Adipocyte (in vitro differentiated cells): ENCODE measurements at regions not wholly inside any gene's neighbourhood (a gene's known extent, or its start where the extent isn't known, plus 50 kb on each side); places are given as distances from the start of the nearest gene placed in this dataset.

Experiments used
- DNase-seq: peaks from one replicate; pipeline ENCODE4 v3.0.0-alpha.2; 2015; ENCODE audit warnings: low read depth
- H3K27me3 ChIP-seq: replicated peaks from 2 replicates; pipeline ENCODE4 v1.7.0; 2013; ENCODE audit warnings: mild to moderate bottlenecking, low read length, moderate library complexity; ENCODE audit not compliant: control insufficient read depth, insufficient read depth
- H3K36me3 ChIP-seq: 2 replicates; pipeline ENCODE4 v1.7.0; 2013; ENCODE audit warnings: low read length, mild to moderate bottlenecking, moderate library complexity; ENCODE audit not compliant: control insufficient read depth, insufficient read depth, severe bottlenecking
- H3K4me1 ChIP-seq: 2 replicates; pipeline ENCODE4 v1.7.0; 2013; ENCODE audit warnings: mild to moderate bottlenecking, low read length, moderate library complexity; ENCODE audit not compliant: control insufficient read depth, insufficient read depth
- H3K4me3 ChIP-seq: 2 replicates; pipeline ENCODE4 v1.7.0; 2013; ENCODE audit warnings: mild to moderate bottlenecking, low read length, moderate library complexity
- H3K9ac ChIP-seq: 2 replicates; pipeline ENCODE4 v1.7.0; 2013; ENCODE audit warnings: mild to moderate bottlenecking, low read length, moderate library complexity
- H3K9me3 ChIP-seq: 2 replicates; pipeline ENCODE4 v1.7.0; 2013; ENCODE audit warnings: mild to moderate bottlenecking, low read length, moderate library complexity; ENCODE audit not compliant: control insufficient read depth

- Histone ChIP-seq H3K36me3 (no peaks in the 10 kb centered on the region), H3K27me3 (peaks cover 68% of the 10 kb centered on the region), H3K9ac (no peak overlapping the region), H3K9me3 (peaks cover 2% of the 10 kb centered on the region), H3K4me1 (no peaks in the 10 kb centered on the region), H3K4me3 (no peak overlapping the region)
- DNase-seq: no peak
These were observed 179.4 kb upstream of the FOXF1 start for GRCh38 chr16:86330906-86331305.

- DNase-seq: no peak
- no peaks in the 10 kb centered on the region for H3K9me3 ChIP-seq
- H3K4me1 ChIP-seq: no peaks in the 10 kb centered on the region
- H3K4me3 ChIP-seq: no peak overlapping the region
- no peak overlapping the region for H3K9ac ChIP-seq
- peaks cover 54% of the 10 kb centered on the region for H3K27me3 ChIP-seq
- no peaks in the 10 kb centered on the region for H3K36me3 ChIP-seq
These were observed 176.2 kb upstream of the FOXF1 start for GRCh38 chr16:86334079-86334635.

GRCh38 chr16:86335266-86336172 lies 174.8 kb upstream of the FOXF1 start:
- Histone ChIP-seq H3K36me3 (no peaks in the 10 kb centered on the region), H3K4me1 (no peaks in the 10 kb centered on the region), H3K9me3 (no peaks in the 10 kb centered on the region), H3K9ac (no peak overlapping the region), H3K4me3 (no peak overlapping the region), H3K27me3 (peaks cover 46% of the 10 kb centered on the region)
- DNase-seq: no peak

GRCh38 chr16:86337138-86337537 lies 173.2 kb upstream of the FOXF1 start:
- no peak overlapping the region for H3K4me3 ChIP-seq
- H3K27me3 ChIP-seq: peaks cover 33% of the 10 kb centered on the region
- no peaks in the 10 kb centered on the region for H3K36me3 ChIP-seq
- H3K4me1 ChIP-seq: no peaks in the 10 kb centered on the region
- H3K9me3 ChIP-seq: no peaks in the 10 kb centered on the region
- no peak for DNase-seq
- no peak overlapping the region for H3K9ac ChIP-seq

- no peak for DNase-seq
- Histone ChIP-seq H3K4me3 (no peak overlapping the region), H3K27me3 (peaks cover 27% of the 10 kb centered on the region), H3K36me3 (no peaks in the 10 kb centered on the region), H3K4me1 (peaks cover 3% of the 10 kb centered on the region), H3K9me3 (no peaks in the 10 kb centered on the region), H3K9ac (no peak overlapping the region)
These were observed 172.5 kb upstream of the FOXF1 start for GRCh38 chr16:86337581-86338402.

GRCh38 chr16:86338403-86339115 lies 171.8 kb upstream of the FOXF1 start:
- Histone ChIP-seq H3K9ac (no peak overlapping the region), H3K9me3 (no peaks in the 10 kb centered on the region), H3K27me3 (peaks cover 19% of the 10 kb centered on the region), H3K36me3 (no peaks in the 10 kb centered on the region), H3K4me3 (no peak overlapping the region), H3K4me1 (peaks cover 11% of the 10 kb centered on the region)
- DNase-seq: no peak

- DNase-seq: no peak
- no peak overlapping the region for H3K9ac ChIP-seq
- H3K27me3 ChIP-seq: peaks cover 26% of the 10 kb centered on the region
- peaks cover 5% of the 10 kb centered on the region for H3K9me3 ChIP-seq
- peaks cover 20% of the 10 kb centered on the region for H3K4me1 ChIP-seq
- H3K36me3 ChIP-seq: no peaks in the 10 kb centered on the region
- no peak overlapping the region for H3K4me3 ChIP-seq
These were observed 168.0 kb upstream of the FOXF1 start for GRCh38 chr16:86342161-86342834.

- peaks cover 35% of the 10 kb centered on the region for H3K27me3 ChIP-seq
These were observed 167.1 kb upstream of the FOXF1 start for GRCh38 chr16:86343027-86343795.

GRCh38 chr16:86343796-86344585 lies 166.3 kb upstream of the FOXF1 start:
- DNase-seq: no peak
- Histone ChIP-seq H3K4me1 (peaks cover 20% of the 10 kb centered on the region), H3K36me3 (no peaks in the 10 kb centered on the region), H3K27me3 (peaks cover 42% of the 10 kb centered on the region), H3K4me3 (peak overlapping the region; percentile 67), H3K9ac (peak overlapping the region; percentile 17), H3K9me3 (peaks cover 5% of the 10 kb centered on the region)

More at GRCh38 chr16:86343027-86343795, 167.1 kb upstream of the FOXF1 start:
- Histone ChIP-seq H3K4me3 (peak overlapping the region; percentile 67), H3K4me1 (peaks cover 20% of the 10 kb centered on the region), H3K36me3 (no peaks in the 10 kb centered on the region), H3K9me3 (peaks cover 5% of the 10 kb centered on the region), H3K9ac (peak overlapping the region; percentile 17)
- no peak for DNase-seq
